ENCODE measurements at regions not wholly inside any gene's neighbourhood (a gene's known extent, or its start where the extent isn't known, plus 50 kb on each side); places are given as distances from the start of the nearest gene placed in this dataset.
"Not testable (repeated sequence)": the region's sequence is repeated elsewhere in the genome, so short reads cannot be mapped to it uniquely, and the experiment has no call there.

GRCh38 chr15:44900796-44901195, 55.7 kb upstream of the TERB2 start:
- not testable (repeated sequence) for H3K4me2 ChIP-seq (ENCODE audit: low read length); H2AFZ ChIP-seq (ENCODE audit: low read depth, low read length); H4K20me1 ChIP-seq (ENCODE audit: insufficient read depth, low read length); H3K27ac ChIP-seq (ENCODE audit: low read length); H3K27me3 ChIP-seq (ENCODE audit: low read depth, low read length); H3K4me3 ChIP-seq (ENCODE audit: low read length); H3K79me2 ChIP-seq (ENCODE audit: low read length); H3K9ac ChIP-seq (ENCODE audit: low read length); H3K4me1 ChIP-seq (ENCODE audit: low read length); H3K9me3 ChIP-seq (ENCODE audit: insufficient read depth, low read length); H3K36me3 ChIP-seq (replicated peaks; ENCODE audit: low read depth, low read length)

GRCh38 chr15:44903281-44903680, 53.2 kb upstream of the TERB2 start:
- H4K20me1 ChIP-seq (ENCODE audit: insufficient read depth, low read length); H3K9me3 ChIP-seq (ENCODE audit: insufficient read depth, low read length); H3K4me2 ChIP-seq (ENCODE audit: low read length); H3K27me3 ChIP-seq (ENCODE audit: low read depth, low read length); H3K27ac ChIP-seq (ENCODE audit: low read length); H3K4me3 ChIP-seq (ENCODE audit: low read length); H3K9ac ChIP-seq (ENCODE audit: low read length); H3K4me1 ChIP-seq (ENCODE audit: low read length); H3K36me3 ChIP-seq (replicated peaks; ENCODE audit: low read depth, low read length); H3K79me2 ChIP-seq (ENCODE audit: low read length); H2AFZ ChIP-seq (ENCODE audit: low read depth, low read length): not testable (repeated sequence)

- H3K4me3 ChIP-seq (ENCODE audit: low read length); H3K9ac ChIP-seq (ENCODE audit: low read length); H3K79me2 ChIP-seq (ENCODE audit: low read length); H3K36me3 ChIP-seq (replicated peaks; ENCODE audit: low read depth, low read length); H3K4me2 ChIP-seq (ENCODE audit: low read length); H3K4me1 ChIP-seq (ENCODE audit: low read length); H3K27me3 ChIP-seq (ENCODE audit: low read depth, low read length); H2AFZ ChIP-seq (ENCODE audit: low read depth, low read length); H3K9me3 ChIP-seq (ENCODE audit: insufficient read depth, low read length); H4K20me1 ChIP-seq (ENCODE audit: insufficient read depth, low read length); H3K27ac ChIP-seq (ENCODE audit: low read length): not testable (repeated sequence)
These were observed 51.7 kb upstream of the TERB2 start for GRCh38 chr15:44904651-44905340.
